RPMI8226 (cell line): ENCODE measurements at regions not wholly inside any gene's neighbourhood (a gene's known extent, or its start where the extent isn't known, plus 50 kb on each side); places are given as distances from the start of the nearest gene placed in this dataset.
A peak's percentile ranks its signal among the peaks of the same experiment; 100 is the strongest.

Experiments
- DNase-seq: peaks from one replicate; pipeline ENCODE4 v3.0.0-alpha.2; 2015

DNA sequence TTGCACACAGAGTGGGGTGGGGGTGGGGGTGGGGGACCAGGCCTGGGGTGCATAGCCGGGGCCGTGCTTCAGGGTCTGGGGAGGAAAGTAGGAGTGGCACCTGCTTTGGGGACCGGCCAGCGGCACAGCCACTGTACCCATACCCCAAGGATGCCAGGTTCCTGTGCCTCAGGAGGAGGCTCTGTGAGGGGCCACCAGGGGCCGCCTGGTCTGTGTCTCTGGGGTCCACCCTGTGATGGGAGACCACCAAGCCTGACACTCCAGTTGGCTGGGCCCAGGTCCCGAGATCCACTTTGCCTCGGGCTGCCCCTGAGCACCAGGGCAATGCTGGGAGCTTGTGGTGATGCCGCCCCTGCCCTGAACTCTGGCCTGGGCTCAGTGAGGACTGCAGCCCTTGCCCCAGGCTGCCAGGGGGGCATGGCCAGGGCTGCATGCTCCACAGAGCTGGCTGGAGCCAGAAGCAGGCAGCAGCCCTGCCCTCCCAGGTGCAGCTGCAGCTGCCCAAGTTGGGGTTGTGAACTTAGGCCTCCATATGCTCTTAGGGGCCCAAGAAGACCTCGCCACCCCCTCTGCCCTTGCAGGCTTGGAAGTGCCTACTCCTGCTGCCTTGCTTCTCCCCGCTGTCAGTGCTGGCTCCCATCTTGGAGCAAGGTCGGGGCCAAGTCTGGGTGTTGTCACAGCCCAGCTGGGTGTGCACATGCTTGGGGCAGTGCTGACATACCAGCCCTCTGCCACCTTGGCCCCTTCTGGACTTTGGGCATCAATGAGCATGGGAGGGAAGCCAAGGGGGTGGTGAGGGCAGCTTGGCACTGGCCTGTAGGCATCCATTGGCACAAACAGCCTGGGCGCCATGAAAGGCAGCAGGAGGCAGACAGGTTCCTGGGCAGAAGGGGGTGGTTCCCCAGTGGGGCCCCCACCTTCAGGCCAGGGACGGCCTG lies 123.3 kb upstream of the THY1 start:
- no peak for DNase-seq

DNA sequence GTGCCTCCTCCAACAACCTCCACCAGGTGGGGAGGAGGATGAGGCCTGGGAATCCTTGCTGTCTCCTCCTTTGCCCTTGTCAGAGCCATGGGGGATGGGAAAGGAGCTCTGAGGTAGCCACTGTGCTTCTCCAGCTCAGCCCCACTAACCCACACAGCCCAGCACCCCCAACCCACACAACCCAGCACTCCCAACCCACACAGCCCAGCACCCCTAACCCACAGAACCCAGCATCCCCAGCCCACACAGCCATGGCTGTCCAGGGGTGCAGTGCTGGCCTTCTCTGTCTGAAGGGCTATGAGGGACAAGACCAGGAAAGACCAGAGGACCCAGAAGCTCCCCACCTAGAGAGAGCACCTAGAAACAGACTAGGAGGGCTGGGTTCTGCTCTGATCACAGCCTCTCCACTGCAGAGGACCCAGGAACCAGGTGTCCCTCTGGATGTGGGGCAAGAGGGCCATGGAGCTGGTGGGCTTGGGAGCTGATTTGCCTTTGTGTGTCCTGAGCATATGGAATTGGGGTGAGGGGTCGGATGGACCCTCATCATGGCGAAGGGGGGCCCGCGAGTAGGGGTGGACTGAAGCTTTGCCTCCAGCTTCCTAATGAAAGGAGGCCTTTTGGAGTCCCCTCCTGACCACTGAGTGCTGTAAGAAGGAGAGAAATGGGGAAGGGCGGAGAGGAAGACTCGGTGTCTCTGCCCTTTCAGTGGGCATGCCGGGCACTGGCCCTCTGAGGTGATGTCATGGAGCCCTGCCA lies 117.6 kb upstream of the THY1 start:
- no peak for DNase-seq

DNA sequence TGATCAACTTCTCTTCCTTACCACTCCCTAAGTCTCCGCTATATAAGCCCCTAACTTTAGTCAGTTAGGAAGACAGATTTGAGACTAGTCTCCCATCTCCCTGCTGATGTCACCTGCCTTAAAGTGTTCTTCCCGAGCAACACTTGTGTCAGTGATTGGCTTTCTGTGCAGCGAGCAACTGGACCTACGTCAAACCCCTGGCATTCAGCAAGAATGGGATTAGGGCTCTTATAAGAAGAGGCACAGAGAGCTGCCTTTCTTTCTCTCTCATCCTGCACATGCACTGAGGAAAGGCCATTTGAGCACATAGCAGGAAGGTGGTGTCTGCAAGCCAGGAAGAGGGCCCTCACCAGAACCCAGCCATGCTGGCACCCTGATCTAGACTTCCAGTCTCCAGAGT lies 116.6 kb upstream of the THY1 start:
- DNase-seq, result no peak

DNA sequence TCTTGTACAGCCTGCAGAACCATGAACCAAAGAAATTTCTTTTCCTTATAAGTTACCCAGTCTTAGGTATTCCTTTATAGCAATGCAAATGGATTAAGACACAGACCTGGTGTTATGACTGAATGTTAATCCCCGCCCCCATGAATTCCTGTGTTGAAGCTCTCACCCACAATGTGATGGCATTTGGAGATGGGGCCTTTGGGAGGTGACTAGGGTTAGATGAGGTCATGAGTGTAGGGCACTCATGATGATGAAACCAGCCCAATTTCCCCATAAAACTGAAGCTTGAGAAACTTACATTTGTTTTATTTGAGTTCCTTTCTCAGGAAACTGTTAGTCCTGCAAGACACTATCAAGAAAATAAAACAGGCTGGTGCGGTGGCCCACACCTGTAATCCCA lies 115.8 kb upstream of the THY1 start:
- DNase-seq, result no peak

DNA sequence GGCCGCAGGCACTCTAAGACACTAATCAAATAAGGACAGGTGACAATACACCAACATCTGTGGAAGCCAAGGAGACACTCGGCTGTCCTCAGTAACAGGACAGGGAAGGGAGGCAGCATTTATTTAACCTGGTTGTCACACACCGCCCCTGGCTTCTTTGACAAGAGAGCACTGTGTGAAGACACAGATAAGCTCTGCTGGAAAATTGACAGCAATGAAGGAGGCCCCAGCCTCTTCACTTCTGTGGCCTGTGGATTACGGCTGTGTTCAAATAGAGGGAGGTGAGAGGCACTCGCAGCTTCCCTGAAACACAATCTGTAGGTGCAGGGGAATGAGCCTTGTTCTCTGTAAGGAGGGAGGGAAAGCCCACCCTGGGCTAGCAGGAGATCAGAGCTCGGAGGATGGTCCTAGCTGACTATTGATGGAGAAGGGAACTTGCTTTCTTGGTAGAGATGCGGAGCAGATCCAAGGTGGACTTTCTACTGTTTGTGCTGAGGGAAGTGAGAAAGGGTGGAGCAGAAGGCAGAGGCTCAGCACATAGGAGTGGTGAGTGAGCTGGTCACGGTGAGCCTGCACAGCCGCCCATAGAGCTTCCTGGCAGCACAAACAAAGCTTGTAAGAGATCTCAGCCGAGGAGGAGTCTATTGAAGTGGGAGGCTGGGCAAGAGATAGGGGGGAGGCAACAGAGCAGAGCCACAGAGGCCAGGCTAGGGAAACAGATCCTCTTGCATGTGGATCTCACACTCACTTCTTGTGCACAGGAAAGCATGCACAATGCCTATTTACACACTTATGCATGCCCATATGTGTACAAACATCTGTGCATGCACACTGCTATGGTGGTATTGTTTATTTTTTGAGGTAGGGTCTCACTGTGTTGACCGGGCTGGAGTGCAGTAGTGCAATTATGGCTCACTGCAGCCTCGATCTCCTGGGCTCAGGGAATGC lies 114.6 kb upstream of the THY1 start:
- DNase-seq, result no peak

DNA sequence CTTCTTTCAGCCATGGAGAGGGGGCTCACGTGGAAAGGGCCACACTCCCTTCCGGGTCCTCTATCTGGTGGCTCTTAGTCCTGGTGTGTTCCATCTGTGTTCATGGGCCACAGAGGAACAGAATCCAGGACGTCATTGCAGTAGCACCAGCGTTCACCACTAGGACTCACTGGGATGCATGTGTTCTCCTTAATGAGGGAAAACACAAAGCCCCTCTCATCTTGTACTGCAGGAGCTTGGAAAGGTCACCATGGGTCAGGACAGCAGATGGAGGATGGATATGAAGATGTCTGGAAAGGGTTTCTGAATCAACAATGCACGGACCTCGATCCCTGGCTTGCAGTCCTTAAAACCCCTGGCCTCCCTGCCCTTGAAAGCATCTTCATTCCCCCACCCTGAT lies 113.8 kb upstream of the THY1 start:
- no peak for DNase-seq

DNA sequence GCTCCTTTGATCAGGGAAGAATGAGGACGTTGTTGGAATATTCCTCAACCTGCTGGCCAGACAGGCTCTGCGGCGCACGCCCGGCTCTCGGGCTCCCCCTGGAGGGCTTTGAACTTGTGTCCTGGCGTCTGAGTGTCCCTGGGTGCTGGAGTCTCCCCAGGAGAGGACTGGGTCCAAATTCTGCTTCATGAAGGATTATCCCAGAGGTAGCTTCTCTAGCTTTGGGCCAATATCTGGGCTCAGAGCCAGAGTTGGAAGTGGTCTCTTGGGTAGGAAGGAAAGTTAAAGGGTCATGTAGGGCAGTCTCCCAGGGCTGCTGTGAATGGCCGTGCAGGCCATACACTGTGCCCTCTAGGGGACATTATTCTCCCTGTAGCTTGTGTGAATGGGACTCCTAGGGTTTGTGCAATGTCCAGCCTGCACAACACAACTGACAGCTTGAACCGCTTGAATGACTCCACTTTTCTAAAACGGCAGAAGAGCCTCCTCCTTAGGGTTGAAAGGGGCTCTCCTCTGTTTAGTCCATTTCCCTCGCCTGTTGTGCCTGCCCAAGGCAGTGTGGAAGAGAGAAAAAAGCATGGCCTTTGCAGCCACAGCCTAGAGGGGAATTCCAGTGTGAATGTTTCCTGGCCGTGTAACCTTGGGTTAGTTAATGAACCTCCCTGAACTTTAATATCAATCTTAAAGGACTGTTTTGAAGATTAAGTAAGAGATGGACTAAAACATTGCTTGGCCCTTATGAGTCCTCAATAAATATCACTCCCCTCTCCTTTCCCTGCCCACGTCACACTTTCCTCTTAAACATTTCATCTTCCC lies 111.2 kb upstream of the THY1 start:
- DNase-seq, result peak; percentile 54

DNA sequence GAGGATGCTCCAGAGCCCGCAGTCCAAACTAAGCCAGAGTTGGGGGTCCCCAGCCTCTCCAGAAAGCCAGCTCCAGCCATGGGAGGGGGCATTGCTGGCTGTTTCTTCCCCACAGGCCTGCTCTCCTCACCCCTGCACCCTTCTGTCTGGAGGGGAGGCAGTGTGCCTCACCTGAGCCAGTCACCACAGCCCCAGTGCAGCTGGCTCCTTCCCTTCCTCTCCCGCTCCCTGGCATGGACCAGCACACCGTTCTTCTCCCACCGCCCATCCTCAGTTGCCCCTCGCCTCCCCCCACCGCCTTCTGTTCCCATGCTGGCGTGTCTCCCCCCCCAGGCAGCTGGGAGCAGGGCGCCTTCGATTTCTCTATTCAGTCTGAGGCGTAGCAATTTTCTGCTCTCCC lies 110.5 kb upstream of the THY1 start:
- no peak for DNase-seq

DNA sequence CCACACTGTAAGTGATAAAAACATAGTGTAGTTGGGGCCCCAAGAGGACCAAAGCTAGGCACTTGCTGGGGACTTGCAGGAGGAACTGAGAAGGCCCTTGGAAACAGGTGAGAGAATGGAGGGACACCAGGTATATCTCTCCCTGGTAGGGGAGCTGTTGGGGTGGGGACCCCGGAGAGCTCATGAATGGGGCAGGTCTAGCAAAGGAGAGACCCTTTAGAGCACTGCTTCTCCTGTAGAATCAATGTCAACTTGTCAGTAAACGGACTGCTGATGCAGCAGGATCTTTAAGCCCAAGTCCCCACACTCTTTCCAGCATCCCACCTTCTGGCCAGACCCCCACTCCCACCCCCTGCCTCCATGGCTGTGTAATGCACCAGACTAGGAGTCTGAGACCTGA lies 109.6 kb upstream of the THY1 start:
- DNase-seq, result no peak

DNA sequence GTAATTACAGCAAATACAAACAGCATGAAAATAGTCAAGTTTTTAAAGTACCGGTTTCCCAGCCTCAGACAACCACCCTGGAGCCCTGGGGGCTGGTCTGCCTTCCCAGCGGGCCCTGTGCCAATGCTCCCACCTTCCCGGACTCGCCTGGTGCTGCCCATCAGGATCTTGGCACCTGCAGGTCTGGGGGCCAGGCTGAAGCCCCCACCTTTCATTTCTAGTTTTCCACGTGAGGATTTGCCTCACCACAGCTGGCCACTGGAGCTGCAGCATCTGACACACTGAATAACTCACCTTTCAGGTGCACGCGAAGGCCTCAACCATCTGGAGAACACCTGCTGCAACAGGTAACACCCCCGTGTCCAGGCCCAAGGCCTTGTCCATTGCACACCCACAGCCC lies 108.7 kb upstream of the THY1 start:
- DNase-seq, result no peak

DNA sequence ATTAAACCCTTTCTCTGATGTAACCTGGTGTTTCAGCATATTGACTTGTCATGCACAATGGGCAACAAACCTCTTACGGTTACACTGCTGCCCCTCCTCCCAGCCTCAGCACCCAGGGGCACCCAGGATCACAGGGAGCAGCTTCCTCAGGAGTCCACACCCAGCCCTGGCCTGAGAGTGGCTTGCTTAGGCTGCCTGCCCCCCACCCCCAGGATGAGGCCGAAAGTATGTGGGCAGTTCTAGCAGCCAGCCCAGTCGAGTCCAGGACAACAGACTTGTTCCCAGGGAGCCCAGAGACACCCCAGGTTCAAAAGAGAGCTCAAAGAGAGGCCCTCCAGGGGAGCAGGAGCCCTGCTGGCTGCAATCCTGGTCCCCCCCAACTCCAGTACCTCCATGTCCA lies 108.1 kb upstream of the THY1 start:
- DNase-seq, result no peak

DNA sequence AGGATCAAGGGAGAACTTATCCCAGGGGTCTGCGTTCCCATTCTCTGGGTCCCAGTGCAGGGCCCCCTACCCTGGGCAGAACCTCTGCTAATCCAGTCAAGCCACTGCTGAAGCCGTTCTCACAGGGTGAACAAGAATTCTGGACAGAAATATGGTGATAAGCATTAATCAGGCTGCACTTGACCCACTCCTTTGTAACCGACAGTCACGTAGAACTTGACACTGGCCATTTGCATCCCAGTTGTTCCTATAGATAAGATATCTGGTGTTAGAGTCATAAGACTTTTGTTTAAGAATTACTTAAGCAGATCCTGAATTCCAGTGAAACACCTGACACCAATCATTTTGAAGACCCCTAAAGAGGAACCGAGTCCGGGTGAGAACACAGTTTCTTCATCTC lies 107.5 kb upstream of the THY1 start:
- DNase-seq, result no peak

DNA sequence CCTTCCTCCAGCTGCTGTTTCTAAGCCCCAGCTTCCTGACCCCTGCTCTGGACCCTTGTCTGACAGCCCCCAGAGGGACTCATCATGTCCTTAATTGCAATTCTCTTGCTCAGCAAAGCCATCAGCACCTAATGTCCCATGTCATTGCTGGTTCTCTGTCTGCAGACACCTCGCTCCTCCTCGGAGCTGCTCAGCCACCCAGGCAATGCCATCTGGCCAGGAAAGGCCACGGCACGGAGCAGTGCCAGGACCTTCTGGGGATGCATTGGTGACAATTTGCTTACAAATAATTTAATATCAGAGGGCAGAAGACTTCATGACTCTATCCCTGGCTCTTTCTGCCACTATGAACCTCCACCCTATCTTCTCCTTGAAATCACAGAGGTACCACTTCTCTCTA lies 107.0 kb upstream of the THY1 start:
- no peak for DNase-seq

DNA sequence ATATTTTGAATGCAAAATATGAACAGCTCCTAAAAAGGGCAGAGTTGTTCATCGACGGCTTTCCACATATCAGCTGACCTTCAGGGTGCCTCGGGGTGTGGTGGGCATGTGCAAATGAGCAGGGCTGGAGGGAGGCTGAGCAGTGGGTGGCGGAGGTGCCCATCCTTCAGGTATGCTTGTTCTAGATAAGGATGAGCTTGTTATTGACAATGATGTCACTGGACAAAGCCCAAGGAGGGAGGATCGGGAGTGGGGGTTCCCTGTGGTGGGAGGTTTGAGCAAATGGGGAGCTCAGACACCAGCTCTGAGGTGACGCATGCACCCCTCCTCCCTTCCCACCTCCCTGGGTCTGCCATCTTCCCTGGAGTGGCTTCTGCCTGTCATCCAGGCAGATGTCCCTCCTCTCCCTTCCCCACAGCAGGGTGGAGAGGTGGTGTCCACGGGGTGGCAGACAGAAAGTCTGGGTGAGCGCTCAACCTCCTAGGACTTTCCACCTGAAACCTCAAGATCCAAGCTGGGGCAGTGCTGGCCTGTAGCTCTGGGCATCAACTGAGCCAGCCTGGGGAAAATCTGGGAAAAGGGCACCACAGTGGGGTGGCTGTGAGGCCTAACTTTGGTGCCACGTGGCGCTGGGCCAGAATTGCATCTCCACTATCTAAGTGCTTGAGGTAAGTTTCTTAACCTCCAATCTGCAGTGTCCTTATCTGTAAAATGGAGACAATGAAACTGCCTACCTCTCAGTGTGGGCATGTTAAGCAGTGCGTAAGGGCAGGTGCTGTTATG lies 106.3 kb upstream of the THY1 start:
- DNase-seq, result no peak

DNA sequence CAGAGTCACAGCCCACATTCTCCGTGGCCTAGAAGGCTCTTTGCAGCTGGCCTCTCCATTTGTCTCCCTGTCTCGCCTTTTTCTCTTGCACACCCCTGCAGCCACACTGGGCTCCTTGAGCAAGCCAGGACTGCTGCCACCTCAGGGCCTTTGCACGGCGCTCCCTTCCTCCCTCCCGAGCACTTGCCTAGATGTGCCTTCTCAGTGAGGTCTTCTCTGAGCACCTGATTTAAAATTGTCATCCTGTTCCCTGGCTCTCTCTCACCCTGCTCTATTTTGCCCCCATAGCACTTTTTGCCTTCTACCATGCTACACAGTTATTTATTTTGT lies 102.9 kb upstream of the THY1 start:
- DNase-seq, result no peak

DNA sequence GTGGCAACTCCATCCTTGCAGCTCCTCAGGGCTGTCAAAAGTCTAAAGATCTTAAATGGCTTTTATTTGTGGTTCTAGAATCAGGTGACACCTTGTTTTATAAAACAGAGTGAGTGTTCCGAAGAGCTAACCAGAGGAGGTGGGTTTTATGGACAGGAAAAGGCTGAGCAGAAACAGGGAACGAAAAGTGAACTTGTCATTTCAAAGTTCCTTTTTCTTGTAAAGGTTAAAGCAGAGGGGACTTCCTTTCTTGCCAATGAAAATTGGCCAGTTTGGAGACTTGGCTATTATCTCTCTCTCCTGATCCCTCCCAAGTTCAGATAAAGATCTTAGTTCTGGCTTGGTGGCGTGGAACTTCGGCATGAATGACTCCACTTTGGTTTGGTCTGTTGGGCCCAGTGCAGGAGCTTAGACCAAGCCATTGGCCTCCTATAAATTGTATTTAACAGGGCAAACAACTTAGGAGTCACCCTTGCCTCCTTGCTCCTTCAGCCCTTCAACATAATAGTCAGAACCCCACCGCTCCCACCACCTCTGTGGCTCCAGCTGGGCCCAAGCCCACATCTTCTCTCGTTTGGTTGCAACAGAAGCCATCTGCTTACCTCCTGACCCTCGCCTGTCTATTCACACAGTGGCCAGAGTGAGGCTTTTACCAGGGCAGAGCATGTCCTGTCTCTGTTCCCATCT lies 102.4 kb upstream of the THY1 start:
- DNase-seq, result no peak

DNA sequence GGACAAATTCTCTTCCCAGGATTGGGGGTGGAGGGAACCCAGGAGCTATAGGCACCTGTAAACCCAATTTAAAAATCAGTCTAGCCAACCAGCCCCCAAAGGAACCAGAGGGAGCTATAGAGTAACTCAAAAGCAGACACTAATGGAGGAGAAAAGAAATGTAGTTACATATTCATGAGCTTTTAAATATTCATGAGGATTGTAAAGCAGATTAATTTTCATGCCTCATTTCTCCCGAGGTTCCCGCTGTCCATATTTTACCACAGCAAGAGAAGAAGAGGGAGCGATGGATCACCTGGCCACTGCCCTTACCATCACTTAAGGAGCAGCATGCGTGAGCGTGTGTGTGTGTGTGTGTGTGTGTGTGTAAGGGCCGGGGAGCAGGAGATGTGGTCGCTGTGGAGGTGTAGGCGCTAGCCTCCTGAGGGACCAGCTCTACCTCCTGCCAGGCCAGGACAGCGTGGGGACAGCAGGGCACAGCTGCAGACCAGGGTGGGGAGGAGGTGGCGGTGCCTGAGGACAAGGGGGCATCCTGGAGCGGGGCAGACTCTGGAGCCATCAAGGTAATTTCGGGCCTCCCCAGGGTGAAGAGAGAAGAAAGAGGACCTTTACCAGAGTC lies 100.7 kb upstream of the THY1 start:
- DNase-seq, result no peak

DNA sequence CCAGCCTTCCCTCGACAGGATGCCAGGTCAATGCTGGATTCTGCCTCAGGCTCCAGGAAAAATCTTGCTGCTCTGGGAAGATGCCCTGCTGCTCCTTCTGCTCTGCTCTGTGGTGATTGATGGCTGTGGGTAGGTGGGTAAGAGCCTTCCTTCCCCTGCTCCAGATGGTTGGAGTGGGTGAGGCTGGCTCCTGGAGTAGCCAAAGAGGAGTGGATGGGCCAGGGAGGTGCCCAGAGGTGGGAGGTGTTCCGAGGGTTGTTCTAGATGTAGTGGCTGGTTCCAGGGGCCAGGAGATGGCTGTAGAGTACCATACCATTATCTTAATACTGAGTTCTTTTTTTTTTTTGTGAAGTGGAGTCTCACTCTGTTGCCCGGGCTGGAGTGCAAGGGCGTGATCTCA lies 99.6 kb upstream of the THY1 start:
- DNase-seq, result no peak

DNA sequence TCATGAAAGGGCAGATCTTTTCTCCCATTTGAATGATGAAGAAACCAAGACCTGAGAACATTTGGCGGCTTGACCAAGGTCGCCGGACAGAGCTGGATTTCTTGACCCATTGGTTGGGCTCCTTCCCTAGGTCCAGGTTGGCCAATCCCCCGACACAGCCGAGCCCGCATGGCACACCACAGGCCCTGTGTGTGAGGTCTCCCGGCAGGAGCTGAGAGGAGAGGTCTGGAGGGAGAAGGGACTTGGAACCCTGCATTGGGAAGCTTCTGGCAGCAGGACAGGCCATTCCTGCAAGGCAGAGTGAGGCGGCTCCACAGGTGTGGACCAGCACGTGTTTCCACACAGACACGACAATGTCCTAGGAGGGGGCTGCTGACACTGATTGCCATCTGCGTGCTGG lies 98.6 kb upstream of the THY1 start:
- DNase-seq, result no peak

DNA sequence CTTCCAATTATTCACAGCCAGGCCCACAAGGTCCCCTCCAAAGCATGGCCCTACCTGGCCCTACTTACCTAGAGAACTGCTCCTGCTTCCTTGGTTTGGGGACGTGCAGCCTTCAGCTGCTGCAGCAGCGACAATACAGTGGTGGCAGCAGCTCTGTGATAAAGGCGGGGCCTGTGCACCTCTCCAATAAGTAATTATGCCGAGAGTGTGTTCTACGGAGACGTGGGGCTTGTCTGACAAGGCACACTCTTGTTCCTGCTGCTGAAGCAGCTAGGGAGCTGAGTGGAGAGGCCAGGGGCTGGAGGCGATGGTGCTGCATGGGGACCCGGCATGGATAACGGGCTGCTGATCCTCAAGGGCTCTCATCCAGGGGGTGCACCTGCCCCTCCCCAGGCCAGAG lies 98.0 kb upstream of the THY1 start:
- no peak for DNase-seq

DNA sequence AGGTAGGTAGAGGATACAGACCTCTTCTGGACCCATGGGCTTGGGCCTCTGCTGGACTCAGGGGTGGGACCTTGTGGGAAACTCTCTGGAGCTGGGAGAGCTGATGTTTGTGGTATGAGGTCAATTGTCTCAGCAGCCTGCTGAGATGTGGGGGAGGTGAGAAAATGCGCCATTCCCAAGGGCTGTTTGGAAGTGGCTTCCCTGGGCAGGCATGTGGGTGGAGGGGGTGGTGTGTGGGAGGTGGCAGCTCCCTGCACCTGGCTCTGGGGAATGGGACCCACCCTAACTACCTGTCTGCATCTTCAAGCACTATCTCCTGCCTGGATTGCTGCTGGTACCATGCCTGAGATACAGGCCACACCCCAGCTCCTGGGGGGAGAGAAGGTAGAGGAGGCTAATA lies 97.4 kb upstream of the THY1 start:
- DNase-seq, result no peak
